ENCODE measurements at regions not wholly inside any gene's neighbourhood (a gene's known extent, or its start where the extent isn't known, plus 50 kb on each side); places are given as distances from the start of the nearest gene placed in this dataset.
"Not testable (repeated sequence)": the region's sequence is repeated elsewhere in the genome, so short reads cannot be mapped to it uniquely, and the experiment has no call there.

DNA sequence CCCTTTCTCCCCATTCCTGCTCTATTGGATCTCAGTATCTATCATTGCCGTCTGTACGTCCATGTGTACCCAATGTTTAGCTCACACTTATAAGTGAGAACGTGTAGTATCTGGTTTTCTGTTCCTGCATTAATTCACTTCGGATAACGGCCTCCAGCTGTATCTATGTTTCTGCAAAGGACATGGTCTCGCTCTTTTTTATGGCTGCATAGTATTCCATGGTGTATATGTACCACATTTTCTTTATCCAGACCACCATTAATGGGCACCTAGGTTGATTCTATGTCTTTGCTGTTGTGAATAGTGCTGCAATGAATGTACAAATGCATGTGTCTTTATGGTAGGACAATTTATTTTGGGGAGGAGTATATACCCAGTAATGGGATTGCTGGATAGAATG lies 94.4 kb upstream of the MPP7 start:
- Mint-ChIP-seq H3K9me3 (no peaks in the 10 kb centered on the region), H3K27me3 (ENCODE audit: insufficient read depth) (peaks cover 3% of the 10 kb centered on the region), H3K36me3 (ENCODE audit: low read depth) (no peaks in the 10 kb centered on the region), H3K27ac (no peak overlapping the region), H3K4me3 (no peak overlapping the region), H3K4me1 (peaks cover 11% of the 10 kb centered on the region)
- no peak overlapping the region for H3K27ac ChIP-seq (ENCODE audit: low read depth, low read length)
- H3K27me3 ChIP-seq (ENCODE audit: control insufficient read depth, insufficient read depth, low read length, poor library complexity, severe bottlenecking) = no peaks in the 10 kb centered on the region
- no peaks in the 10 kb centered on the region for H3K36me3 ChIP-seq (ENCODE audit: control insufficient read depth, insufficient read depth, low read length)
- 91 to 99% methylated on average over 5 to 6 of the region's 6 CpGs for WGBS, 2 experiments (ENCODE audit: insufficient coverage in 1 of 2, insufficient read length in 1 of 2)
- H3K9ac ChIP-seq (ENCODE audit: extremely low read depth, low read length, poor library complexity, severe bottlenecking) = no peak overlapping the region
- H3K4me3 ChIP-seq (ENCODE audit: low read length) = no peak overlapping the region
- no peaks in the 10 kb centered on the region for H3K9me3 ChIP-seq (ENCODE audit: control insufficient read depth, low read length)
- H3K4me1 ChIP-seq (ENCODE audit: control insufficient read depth, insufficient read depth, low read length) = peaks cover 4% of the 10 kb centered on the region
- TF ChIP-seq, protein P1, sequence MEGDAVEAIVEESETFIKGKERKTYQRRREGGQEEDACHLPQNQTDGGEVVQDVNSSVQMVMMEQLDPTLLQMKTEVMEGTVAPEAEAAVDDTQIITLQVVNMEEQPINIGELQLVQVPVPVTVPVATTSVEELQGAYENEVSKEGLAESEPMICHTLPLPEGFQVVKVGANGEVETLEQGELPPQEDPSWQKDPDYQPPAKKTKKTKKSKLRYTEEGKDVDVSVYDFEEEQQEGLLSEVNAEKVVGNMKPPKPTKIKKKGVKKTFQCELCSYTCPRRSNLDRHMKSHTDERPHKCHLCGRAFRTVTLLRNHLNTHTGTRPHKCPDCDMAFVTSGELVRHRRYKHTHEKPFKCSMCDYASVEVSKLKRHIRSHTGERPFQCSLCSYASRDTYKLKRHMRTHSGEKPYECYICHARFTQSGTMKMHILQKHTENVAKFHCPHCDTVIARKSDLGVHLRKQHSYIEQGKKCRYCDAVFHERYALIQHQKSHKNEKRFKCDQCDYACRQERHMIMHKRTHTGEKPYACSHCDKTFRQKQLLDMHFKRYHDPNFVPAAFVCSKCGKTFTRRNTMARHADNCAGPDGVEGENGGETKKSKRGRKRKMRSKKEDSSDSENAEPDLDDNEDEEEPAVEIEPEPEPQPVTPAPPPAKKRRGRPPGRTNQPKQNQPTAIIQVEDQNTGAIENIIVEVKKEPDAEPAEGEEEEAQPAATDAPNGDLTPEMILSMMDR (conservative IDR thresholded peaks at IDR 0.05) = no peak
- no peak for DNase-seq

DNA sequence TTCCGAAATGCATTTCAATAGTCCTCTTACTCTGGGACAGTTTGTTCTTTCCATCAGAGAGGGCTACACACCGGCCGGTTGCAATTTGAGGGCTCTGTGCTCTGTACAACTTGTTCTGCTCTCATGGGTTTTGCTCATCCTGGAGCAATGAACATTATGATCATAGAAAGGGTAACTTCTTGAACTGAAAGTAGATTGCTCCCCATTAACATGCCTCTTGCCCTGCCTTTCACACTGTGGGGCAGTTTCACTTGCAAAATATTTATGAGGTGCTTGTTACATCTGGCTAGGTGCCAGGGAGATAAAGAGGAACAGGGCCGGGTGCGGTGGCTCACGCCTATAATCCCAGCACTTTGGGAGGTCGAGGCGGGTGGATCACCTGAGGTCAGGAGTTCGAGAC lies 97.3 kb upstream of the MPP7 start:
- no peak for DNase-seq
- no peaks in the 10 kb centered on the region for H3K9me3 ChIP-seq (ENCODE audit: control insufficient read depth, low read length)
- no peak overlapping the region for H3K27ac ChIP-seq (ENCODE audit: low read depth, low read length)
- no peak overlapping the region for H3K4me3 ChIP-seq (ENCODE audit: low read length)
- peaks cover 9% of the 10 kb centered on the region for H3K4me1 ChIP-seq (ENCODE audit: control insufficient read depth, insufficient read depth, low read length)
- H3K36me3 ChIP-seq (ENCODE audit: control insufficient read depth, insufficient read depth, low read length) = no peaks in the 10 kb centered on the region
- WGBS, 2 experiments (ENCODE audit: insufficient coverage in 1 of 2, insufficient read length in 1 of 2) = 90 to 96% methylated on average over 3 to 8 of the region's 9 CpGs
- no peak overlapping the region for H3K9ac ChIP-seq (ENCODE audit: extremely low read depth, low read length, poor library complexity, severe bottlenecking)
- Mint-ChIP-seq H3K27ac (no peak overlapping the region), H3K27me3 (ENCODE audit: insufficient read depth) (peaks cover 3% of the 10 kb centered on the region), H3K4me3 (no peak overlapping the region), H3K9me3 (no peaks in the 10 kb centered on the region), H3K4me1 (peaks cover 16% of the 10 kb centered on the region), H3K36me3 (ENCODE audit: low read depth) (no peaks in the 10 kb centered on the region)
- TF ChIP-seq, protein P1 (conservative IDR thresholded peaks at IDR 0.05) = no peak
- no peaks in the 10 kb centered on the region for H3K27me3 ChIP-seq (ENCODE audit: control insufficient read depth, insufficient read depth, low read length, poor library complexity, severe bottlenecking)

DNA sequence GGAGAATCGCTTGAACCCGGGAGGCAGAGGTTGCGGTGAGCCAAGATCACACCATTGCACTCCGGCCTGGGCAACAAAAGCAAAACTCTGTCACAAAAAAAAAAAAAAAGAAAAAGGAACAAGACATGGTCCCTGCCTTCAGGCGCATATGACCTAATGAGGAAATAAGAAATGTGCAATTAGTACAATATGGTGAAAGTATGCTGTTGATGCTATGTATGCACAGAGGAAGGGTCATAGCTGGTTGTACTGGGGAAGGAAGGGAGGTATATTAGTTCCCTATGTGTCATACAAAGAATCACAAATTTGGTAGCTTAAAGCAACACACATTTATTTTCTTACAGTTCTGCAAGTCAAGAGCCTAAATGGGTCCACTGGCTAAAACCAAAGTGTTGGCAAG lies 97.8 kb upstream of the MPP7 start:
- H3K27ac Mint-ChIP-seq = no peak overlapping the region
- Histone ChIP-seq H3K4me3 (ENCODE audit: low read length) (no peak overlapping the region), H3K27ac (ENCODE audit: low read depth, low read length) (no peak overlapping the region), H3K9ac (ENCODE audit: extremely low read depth, low read length, poor library complexity, severe bottlenecking) (no peak overlapping the region), H3K27me3 (ENCODE audit: control insufficient read depth, insufficient read depth, low read length, poor library complexity, severe bottlenecking) (no peaks in the 10 kb centered on the region), H3K4me1 (ENCODE audit: control insufficient read depth, insufficient read depth, low read length) (peaks cover 9% of the 10 kb centered on the region), H3K36me3 (ENCODE audit: control insufficient read depth, insufficient read depth, low read length) (no peaks in the 10 kb centered on the region), H3K9me3 (ENCODE audit: control insufficient read depth, low read length) (no peaks in the 10 kb centered on the region)
- DNase-seq = no peak
- peaks cover 16% of the 10 kb centered on the region for H3K4me1 Mint-ChIP-seq
- no peaks in the 10 kb centered on the region for H3K36me3 Mint-ChIP-seq (ENCODE audit: low read depth)
- H3K4me3 Mint-ChIP-seq = no peak overlapping the region
- H3K9me3 Mint-ChIP-seq = no peaks in the 10 kb centered on the region
- TF ChIP-seq, protein P1 (conservative IDR thresholded peaks at IDR 0.05) = no peak
- WGBS, 2 experiments (ENCODE audit: insufficient coverage in 1 of 2, insufficient read length in 1 of 2) = 95 to 97% methylated on average over 4 to 5 of the region's 5 CpGs
- H3K27me3 Mint-ChIP-seq (ENCODE audit: insufficient read depth) = no peaks in the 10 kb centered on the region

DNA sequence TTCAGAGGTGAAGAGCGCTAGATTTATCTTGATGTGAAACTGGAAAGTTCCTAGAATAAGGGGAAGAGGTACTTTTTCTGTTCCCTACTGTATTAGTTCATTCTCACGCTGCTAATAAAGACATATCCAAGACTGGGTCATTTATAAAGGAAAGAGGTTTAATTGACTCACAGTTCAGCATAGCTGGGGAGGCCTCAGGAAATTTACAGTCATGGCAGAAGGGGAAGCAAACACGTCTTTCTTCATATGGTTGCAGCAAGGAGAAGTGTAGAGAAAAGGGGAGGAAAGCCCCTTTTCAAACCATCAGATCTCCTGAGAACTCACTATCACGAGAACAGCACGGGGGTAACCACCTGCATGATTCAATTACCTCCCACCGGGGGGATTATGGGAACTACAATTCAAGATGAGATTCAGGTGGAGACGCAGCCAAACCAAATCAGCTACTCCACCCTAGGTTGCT lies 99.8 kb upstream of the MPP7 start:
- not testable (repeated sequence) for H3K4me1 ChIP-seq (ENCODE audit: control insufficient read depth, insufficient read depth, low read length); H3K27me3 Mint-ChIP-seq (ENCODE audit: insufficient read depth); H3K36me3 ChIP-seq (ENCODE audit: control insufficient read depth, insufficient read depth, low read length); H3K27ac ChIP-seq (ENCODE audit: low read depth, low read length); H3K27ac Mint-ChIP-seq; H3K9ac ChIP-seq (ENCODE audit: extremely low read depth, low read length, poor library complexity, severe bottlenecking); H3K4me3 Mint-ChIP-seq; H3K4me3 ChIP-seq (ENCODE audit: low read length); DNase-seq; H3K36me3 Mint-ChIP-seq (ENCODE audit: low read depth); H3K9me3 ChIP-seq (ENCODE audit: control insufficient read depth, low read length); H3K27me3 ChIP-seq (ENCODE audit: control insufficient read depth, insufficient read depth, low read length, poor library complexity, severe bottlenecking); H3K9me3 Mint-ChIP-seq
- peaks cover 16% of the 10 kb centered on the region for H3K4me1 Mint-ChIP-seq
- WGBS, 2 experiments (ENCODE audit: insufficient coverage in 1 of 2, insufficient read length in 1 of 2) = 65 to 78% methylated on average over 3 to 7 of the region's 7 CpGs

All from endodermal cell (in vitro differentiated cells).